ENCODE measurements at regions not wholly inside any gene's neighbourhood (a gene's known extent, or its start where the extent isn't known, plus 50 kb on each side); places are given as distances from the start of the nearest gene placed in this dataset.

DNA sequence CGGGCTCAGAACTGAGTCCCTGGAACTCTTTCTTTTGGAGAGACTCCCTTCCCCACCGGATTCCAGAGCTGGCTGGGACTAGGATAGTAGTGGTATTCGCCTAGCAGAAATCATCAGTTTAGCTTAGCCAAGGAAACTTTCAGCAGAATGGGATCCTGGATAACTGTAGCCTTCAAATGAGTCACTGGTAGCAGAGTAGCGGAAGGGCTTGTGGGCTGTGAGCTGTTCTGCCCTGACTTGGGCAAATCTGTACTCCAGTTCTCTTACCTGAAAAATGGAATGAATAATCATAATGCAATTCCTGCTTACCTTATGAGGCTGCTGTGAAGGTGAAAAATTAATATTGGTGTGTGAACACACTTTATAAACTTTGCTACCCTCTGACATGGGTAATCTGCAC is 244.3 kb upstream of the CHD6 start:
- no peak for DNase-seq
- 80% methylated on average over 4 of the region's 4 CpGs for WGBS, 2 donors
- TF ChIP-seq EP300 (IDR thresholded peaks at IDR 0.05) (no peak), POLR2AphosphoS5 (IDR thresholded peaks at IDR 0.05) (no peak), POLR2A (IDR thresholded peaks at IDR 0.05) (no peak)
- TF ChIP-seq, protein P1, sequence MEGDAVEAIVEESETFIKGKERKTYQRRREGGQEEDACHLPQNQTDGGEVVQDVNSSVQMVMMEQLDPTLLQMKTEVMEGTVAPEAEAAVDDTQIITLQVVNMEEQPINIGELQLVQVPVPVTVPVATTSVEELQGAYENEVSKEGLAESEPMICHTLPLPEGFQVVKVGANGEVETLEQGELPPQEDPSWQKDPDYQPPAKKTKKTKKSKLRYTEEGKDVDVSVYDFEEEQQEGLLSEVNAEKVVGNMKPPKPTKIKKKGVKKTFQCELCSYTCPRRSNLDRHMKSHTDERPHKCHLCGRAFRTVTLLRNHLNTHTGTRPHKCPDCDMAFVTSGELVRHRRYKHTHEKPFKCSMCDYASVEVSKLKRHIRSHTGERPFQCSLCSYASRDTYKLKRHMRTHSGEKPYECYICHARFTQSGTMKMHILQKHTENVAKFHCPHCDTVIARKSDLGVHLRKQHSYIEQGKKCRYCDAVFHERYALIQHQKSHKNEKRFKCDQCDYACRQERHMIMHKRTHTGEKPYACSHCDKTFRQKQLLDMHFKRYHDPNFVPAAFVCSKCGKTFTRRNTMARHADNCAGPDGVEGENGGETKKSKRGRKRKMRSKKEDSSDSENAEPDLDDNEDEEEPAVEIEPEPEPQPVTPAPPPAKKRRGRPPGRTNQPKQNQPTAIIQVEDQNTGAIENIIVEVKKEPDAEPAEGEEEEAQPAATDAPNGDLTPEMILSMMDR (IDR thresholded peaks at IDR 0.05): no peak
- H3K27ac ChIP-seq: no peak overlapping the region
- intact Hi-C loops (cut with DNase I): no loop called here
- H3K36me3 ChIP-seq: no peaks in the 10 kb centered on the region
- H3K9me3 ChIP-seq: no peaks in the 10 kb centered on the region
- no peaks in the 10 kb centered on the region for H3K4me1 ChIP-seq
- H3K27me3 ChIP-seq: peaks cover 0 to 2% (median 0%) of the 10 kb centered on the region in 3 donors
- H3K4me3 ChIP-seq: no peak overlapping the region

DNA sequence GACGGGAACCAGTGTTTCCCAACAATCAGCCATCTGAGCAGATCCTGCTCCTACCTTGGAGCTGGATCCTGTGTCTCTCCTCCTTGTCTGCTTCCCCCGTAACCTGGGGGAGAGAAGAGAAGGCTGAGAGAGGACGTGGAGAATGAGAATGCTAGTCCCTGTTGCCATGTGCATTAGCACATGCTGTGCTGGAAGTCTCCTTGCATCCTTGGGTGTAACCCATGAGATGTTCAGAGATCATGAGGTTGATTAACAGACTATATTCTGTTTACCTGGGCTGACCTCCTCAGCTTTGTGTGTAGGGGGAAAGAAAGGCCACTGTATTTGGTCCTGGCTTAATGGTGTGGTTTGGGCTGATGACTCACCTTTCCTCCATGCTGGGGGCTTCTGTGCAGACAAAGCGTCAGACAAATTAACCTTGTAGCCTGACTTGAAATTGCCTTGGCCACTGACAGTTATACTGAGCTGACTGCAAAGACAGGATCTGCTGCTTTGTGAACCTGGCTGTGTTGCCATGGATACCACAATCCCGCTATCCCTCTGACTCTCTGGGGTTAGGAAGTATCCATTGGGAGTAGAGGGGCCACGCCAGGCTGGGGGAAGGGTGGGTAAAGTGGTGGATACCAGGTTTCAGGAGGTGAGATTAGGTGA is 243.7 kb upstream of the CHD6 start:
- intact Hi-C loops (cut with DNase I): no loop called here
- H3K27me3 ChIP-seq: peaks cover 0 to 4% (median 0%) of the 10 kb centered on the region in 3 donors
- H3K9me3 ChIP-seq: no peaks in the 10 kb centered on the region
- no peak overlapping the region for H3K27ac ChIP-seq
- H3K4me1 ChIP-seq: no peaks in the 10 kb centered on the region
- no peak for TF ChIP-seq POLR2A (IDR thresholded peaks at IDR 0.05)
- H3K4me3 ChIP-seq: no peak overlapping the region
- WGBS, 2 donors: 39 to 51% methylated on average over 6 of the region's 6 CpGs
- H3K36me3 ChIP-seq: no peaks in the 10 kb centered on the region
- DNase-seq: no peak

DNA sequence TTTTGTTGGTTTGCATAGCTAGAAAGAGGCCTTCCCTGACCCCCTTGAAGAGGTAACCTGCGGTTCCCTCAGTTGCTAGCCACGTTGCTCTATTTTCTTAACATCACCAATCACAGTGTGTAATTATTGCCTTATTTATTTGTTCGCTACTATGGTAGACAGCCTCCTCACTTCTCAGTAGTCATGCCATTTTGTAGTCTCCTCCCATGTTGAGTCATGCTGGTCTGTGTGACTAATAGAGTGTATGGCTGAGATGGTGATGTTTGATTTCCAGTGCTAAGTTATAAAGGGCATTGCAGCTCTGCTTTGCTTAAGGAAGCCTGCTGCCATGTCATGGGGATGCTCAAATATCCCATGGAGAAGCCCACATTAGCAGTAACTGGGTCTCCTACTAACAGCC is 236.6 kb upstream of the CHD6 start:
- Histone ChIP-seq H3K27ac (no peak overlapping the region), H3K9me3 (no peaks in the 10 kb centered on the region), H3K4me3 (no peak overlapping the region), H3K36me3 (no peaks in the 10 kb centered on the region), H3K27me3 (peaks cover 0 to 4% (median 0%) of the 10 kb centered on the region in 3 donors), H3K4me1 (no peaks in the 10 kb centered on the region)
- intact Hi-C loops (cut with DNase I): no loop called here
- 66 to 74% methylated on average over 3 of the region's 3 CpGs for WGBS, 2 donors
- no peak for TF ChIP-seq EP300 (IDR thresholded peaks at IDR 0.05)
- TF ChIP-seq, protein P1 (IDR thresholded peaks at IDR 0.05): no peak
- TF ChIP-seq POLR2AphosphoS5 (IDR thresholded peaks at IDR 0.05): no peak
- TF ChIP-seq POLR2A (IDR thresholded peaks at IDR 0.05): no peak
- no peak for DNase-seq

DNA sequence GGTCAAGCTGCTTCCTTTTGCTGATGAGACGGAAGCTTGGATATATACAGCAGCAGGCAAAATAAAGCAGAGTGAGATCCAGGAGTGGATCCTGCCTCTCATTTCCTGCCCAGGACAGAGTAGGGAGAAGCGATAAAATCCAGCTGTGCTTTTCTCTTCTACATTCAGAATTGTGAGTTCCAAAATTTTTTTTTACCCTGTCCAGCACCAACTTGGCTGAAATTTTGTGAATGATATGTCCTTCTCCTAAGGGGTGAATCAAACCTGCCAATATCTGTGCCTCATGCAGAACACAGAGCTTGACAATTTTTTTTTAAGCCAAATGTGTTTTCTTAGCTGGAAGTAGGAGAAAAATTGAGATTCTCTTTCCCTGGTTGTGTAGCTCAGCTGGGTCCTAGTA is 235.6 kb upstream of the CHD6 start:
- intact Hi-C loops (cut with DNase I): no loop called here
- Histone ChIP-seq H3K4me1 (no peaks in the 10 kb centered on the region), H3K27ac (no peak overlapping the region), H3K36me3 (no peaks in the 10 kb centered on the region), H3K4me3 (no peak overlapping the region), H3K27me3 (peaks cover 0 to 4% (median 0%) of the 10 kb centered on the region in 3 donors), H3K9me3 (peaks cover 0 to 1% (median 0%) of the 10 kb centered on the region in 4 donors)
- 57 to 77% methylated on average over 2 of the region's 2 CpGs for WGBS, 2 donors
- TF ChIP-seq, protein P1 (IDR thresholded peaks at IDR 0.05): no peak
- TF ChIP-seq POLR2A (IDR thresholded peaks at IDR 0.05) (no peak), EP300 (IDR thresholded peaks at IDR 0.05) (no peak), POLR2AphosphoS5 (IDR thresholded peaks at IDR 0.05) (no peak)
- DNase-seq: no peak

DNA sequence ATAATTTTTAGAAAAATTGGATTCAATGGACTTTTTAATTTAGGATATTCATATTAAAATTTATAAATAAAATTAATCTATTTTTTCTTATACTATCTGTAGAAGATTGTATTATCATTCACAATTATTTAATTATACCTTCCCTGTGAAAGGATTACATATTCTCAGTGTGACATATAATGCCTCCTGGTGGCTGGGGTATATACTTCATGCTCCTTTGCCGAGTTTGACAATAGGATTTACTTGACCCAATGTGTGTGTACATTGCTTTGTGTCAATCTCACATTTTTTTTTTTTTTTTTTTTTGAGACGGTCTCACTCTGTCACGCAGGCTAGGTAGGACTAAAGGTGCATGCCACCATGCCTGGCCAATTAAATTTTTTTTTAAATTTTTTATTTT is 230.0 kb upstream of the CHD6 start:
- DNase-seq: no peak
- intact Hi-C loops (cut with DNase I): no loop called here
- no peaks in the 10 kb centered on the region for H3K4me1 ChIP-seq
- TF ChIP-seq POLR2AphosphoS5 (IDR thresholded peaks at IDR 0.05): no peak
- no peak for TF ChIP-seq POLR2A (IDR thresholded peaks at IDR 0.05)
- TF ChIP-seq EP300 (IDR thresholded peaks at IDR 0.05): no peak
- TF ChIP-seq, protein P1 (IDR thresholded peaks at IDR 0.05): no peak
- WGBS, 2 donors: 56 to 65% methylated on average over 3 of the region's 3 CpGs
- H3K27me3 ChIP-seq: no peaks in the 10 kb centered on the region
- no peak overlapping the region for H3K4me3 ChIP-seq
- no peaks in the 10 kb centered on the region for H3K36me3 ChIP-seq
- H3K27ac ChIP-seq: no peak overlapping the region
- H3K9me3 ChIP-seq: peaks cover 0 to 5% (median 0%) of the 10 kb centered on the region in 4 donors
